GM23338 (cell line): ENCODE measurements at regions not wholly inside any gene's neighbourhood (a gene's known extent, or its start where the extent isn't known, plus 50 kb on each side); places are given as distances from the start of the nearest gene placed in this dataset.

Source experiments
- ATAC-seq: fragments of 200-7000 bp; cut with Tn5 transposase; 3 replicates; pipeline ENCODE4 v1.9.1; 2020
- DNase-seq: peaks from one replicate; pipeline ENCODE4 v3.0.0-alpha.2; 2015; ENCODE audit warnings: low spot score
- H2AFZ ChIP-seq: fragments of 200-600 bp; sonication (generic); 2 replicates; pipeline ENCODE4 v1.8.0; 2016; ENCODE audit warnings: antibody characterized with exemption, mild to moderate bottlenecking, moderate library complexity
- H3F3A ChIP-seq: fragments of 200-600 bp; sonication (generic); replicated peaks from 2 replicates; pipeline ENCODE4 v1.8.0; 2017; ENCODE audit warnings: antibody characterized with exemption, mixed run types, low read depth
- H3K27ac ChIP-seq: fragments of 200-600 bp; sonication (generic); 2 replicates; pipeline ENCODE4 v1.6.1; 2016; ENCODE audit warnings: low read depth
- H3K27me3 ChIP-seq: fragments of 200-600 bp; sonication (generic); 2 replicates; pipeline ENCODE4 v1.8.0; 2016; ENCODE audit warnings: mild to moderate bottlenecking, mixed run types, moderate library complexity; ENCODE audit not compliant: insufficient read depth
- H3K36me3 ChIP-seq: fragments of 200-600 bp; sonication (generic); 2 replicates; pipeline ENCODE4 v1.8.0; 2016; ENCODE audit warnings: mild to moderate bottlenecking; ENCODE audit not compliant: insufficient read depth
- H3K4me1 ChIP-seq: fragments of 200-600 bp; sonication (generic); 2 replicates; pipeline ENCODE4 v1.8.0; 2016; ENCODE audit warnings: mild to moderate bottlenecking, moderate library complexity; ENCODE audit not compliant: insufficient read depth
- H3K4me2 ChIP-seq: fragments of 200-600 bp; sonication (generic); 2 replicates; pipeline ENCODE4 v1.7.1; 2017; ENCODE audit warnings: mixed run types
- H3K4me3 ChIP-seq: fragments of 200-600 bp; sonication (generic); 2 replicates; pipeline ENCODE4 v1.6.1; 2016; ENCODE audit warnings: mixed run types
- H3K79me2 ChIP-seq: fragments of 200-600 bp; sonication (generic); replicated peaks from 2 replicates; pipeline ENCODE4 v1.8.0; 2017; ENCODE audit warnings: mild to moderate bottlenecking; ENCODE audit not compliant: insufficient read depth
- H3K9me2 ChIP-seq: fragments of 200-600 bp; sonication (generic); 2 replicates; pipeline ENCODE4 v1.8.0; 2017; ENCODE audit not compliant: insufficient read depth
- H4K20me1 ChIP-seq: fragments of 200-600 bp; sonication (generic); replicated peaks from 2 replicates; pipeline ENCODE4 v1.8.0; 2017; ENCODE audit warnings: mild to moderate bottlenecking; ENCODE audit not compliant: insufficient read depth
- H3K27ac Mint-ChIP-seq: 2 replicates; pipeline ENCODE4 v1.8.0; 2020; ENCODE audit warnings: inconsistent platforms, mild to moderate bottlenecking, moderate library complexity, mixed read lengths
- H3K27me3 Mint-ChIP-seq: 3 replicates; pipeline ENCODE4 v1.8.0; 2022; ENCODE audit warnings: low read depth, mild to moderate bottlenecking, moderate library complexity, mixed read lengths, inconsistent platforms; ENCODE audit not compliant: insufficient read depth, poor library complexity
- H3K36me3 Mint-ChIP-seq: 3 replicates; pipeline ENCODE4 v1.8.0; 2021; ENCODE audit warnings: low read depth, mild to moderate bottlenecking, inconsistent platforms, moderate library complexity, mixed read lengths
- H3K4me1 Mint-ChIP-seq: 3 replicates; pipeline ENCODE4 v1.8.0; 2020; ENCODE audit warnings: mild to moderate bottlenecking, inconsistent platforms, mixed read lengths
- H3K4me3 Mint-ChIP-seq: 3 replicates; pipeline ENCODE4 v1.8.0; 2021; ENCODE audit warnings: moderate library complexity, mild to moderate bottlenecking, inconsistent platforms, mixed read lengths
- H3K9me3 Mint-ChIP-seq: 3 replicates; pipeline ENCODE4 v1.8.0; 2020; ENCODE audit warnings: moderate library complexity, mild to moderate bottlenecking, inconsistent platforms, mixed read lengths
- CREB1 ChIP-seq: fragments of 250-450 bp; sonication (Bioruptor Pico); IDR thresholded peaks from 2 replicates; pipeline ENCODE4 v1.5.0; 2020; ENCODE audit warnings: low read depth, mild to moderate bottlenecking, moderate library complexity
- CTCF ChIP-seq, 2 experiments: fragments of 200-600 bp in 1 of 2; sonication (generic) in 1 of 2; conservative IDR thresholded peaks; 2 replicates each; pipeline versions ENCODE4 v1.5.1 to v1.6.1; 2016 to 2017; ENCODE audit warnings: antibody characterized with exemption in 2 of 2, low read depth in 2 of 2, mild to moderate bottlenecking in 2 of 2, moderate library complexity in 1 of 2
- ETS1 ChIP-seq: IDR thresholded peaks from 2 replicates; pipeline ENCODE4 v1.6.1; 2016; ENCODE audit warnings: antibody characterized with exemption
- EZH2 ChIP-seq: fragments of 200-600 bp; sonication (generic); IDR thresholded peaks from one replicate; pipeline ENCODE4 v1.8.0; 2017; ENCODE audit warnings: antibody characterized with exemption, mild to moderate bottlenecking, low read depth; ENCODE audit not compliant: unreplicated experiment
- EZH2phosphoT487 ChIP-seq: fragments of 200-600 bp; sonication (generic); IDR thresholded peaks from one replicate; pipeline ENCODE4 v1.8.1; 2018; ENCODE audit warnings: antibody characterized with exemption; ENCODE audit not compliant: unreplicated experiment
- JUNB ChIP-seq: IDR thresholded peaks from one replicate; pipeline ENCODE4 v1.6.1; 2016; ENCODE audit warnings: antibody characterized with exemption; ENCODE audit not compliant: unreplicated experiment
- NANOG ChIP-seq: IDR thresholded peaks from 2 replicates; pipeline ENCODE4 v1.6.1; 2016; ENCODE audit warnings: antibody characterized with exemption, borderline replicate concordance
- POLR2AphosphoS5 ChIP-seq: IDR thresholded peaks from 2 replicates; pipeline ENCODE4 v1.6.1; 2016; ENCODE audit warnings: antibody characterized with exemption, low read depth
- STAT1 ChIP-seq: IDR thresholded peaks from one replicate; pipeline ENCODE4 v1.6.1; 2016; ENCODE audit warnings: antibody characterized with exemption; ENCODE audit not compliant: unreplicated experiment
- ZNF114 ChIP-seq: fragments of 250-450 bp; sonication (Bioruptor Pico); IDR thresholded peaks from 2 replicates; pipeline ENCODE4 v1.5.0; 2020; ENCODE audit warnings: mild to moderate bottlenecking, moderate library complexity
- ZNF331 ChIP-seq: fragments of 250-450 bp; sonication (Bioruptor Pico); IDR thresholded peaks from 2 replicates; pipeline ENCODE4 v1.5.0; 2020; ENCODE audit warnings: low read depth, mild to moderate bottlenecking, moderate library complexity
- TF ChIP-seq, protein P1 (sequence below): IDR thresholded peaks from one replicate; pipeline ENCODE4 v1.6.1; 2018; ENCODE audit warnings: antibody characterized with exemption; ENCODE audit not compliant: unreplicated experiment
- TF ChIP-seq, protein P2 (sequence below): fragments of 250-450 bp; sonication (Bioruptor Pico); IDR thresholded peaks from 2 replicates; pipeline ENCODE4 v1.5.0; 2020; ENCODE audit warnings: mild to moderate bottlenecking, moderate library complexity

DNA sequence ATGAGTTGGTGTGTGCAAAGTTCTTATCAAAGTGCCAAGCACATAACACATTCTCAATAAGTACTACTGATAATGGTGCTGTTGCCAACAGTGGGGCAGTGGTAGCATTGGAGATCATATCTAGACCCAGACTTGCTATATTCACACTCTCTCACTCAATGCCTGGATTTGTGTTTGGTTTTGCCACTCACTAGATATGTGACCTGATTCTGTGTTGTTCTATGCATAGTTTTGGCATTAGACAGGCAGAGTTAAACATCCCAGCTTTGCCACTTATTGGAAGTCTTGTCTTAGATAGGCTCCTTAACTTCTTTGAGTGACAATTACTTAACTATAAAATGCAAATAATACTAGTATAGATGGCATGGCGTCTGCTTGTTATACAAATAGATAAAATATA is 642.6 kb upstream of the CCDC179 start:
- Histone ChIP-seq H3K27me3 (no peaks in the 10 kb centered on the region), H2AFZ (no peak overlapping the region), H3K79me2 (no peaks in the 10 kb centered on the region), H3K4me2 (no peak overlapping the region), H3K4me3 (no peak overlapping the region), H4K20me1 (no peaks in the 10 kb centered on the region), H3K9me2 (no peaks in the 10 kb centered on the region), H3F3A (no peaks in the 10 kb centered on the region), H3K4me1 (no peaks in the 10 kb centered on the region; the same call in 1 of the 2 replicates), H3K36me3 (no peaks in the 10 kb centered on the region), H3K27ac (no peak overlapping the region)
- no peak overlapping the region for H3K27ac Mint-ChIP-seq
- DNase-seq, result no peak
- H3K9me3 Mint-ChIP-seq, result no peaks in the 10 kb centered on the region
- TF ChIP-seq STAT1 (no peak), JUNB (no peak), POLR2AphosphoS5 (no peak), ZNF114 (no peak), NANOG (no peak), CREB1 (CRISPR knock-in tag) (no peak), EZH2phosphoT487 (no peak), ETS1 (no peak), CTCF (conservative IDR thresholded peaks at IDR 0.05; ENCODE audit: low read depth in 2 of 2) (no peak), ZNF331 (CRISPR knock-in tag) (no peak), EZH2 (no peak)
- TF ChIP-seq, protein P1, sequence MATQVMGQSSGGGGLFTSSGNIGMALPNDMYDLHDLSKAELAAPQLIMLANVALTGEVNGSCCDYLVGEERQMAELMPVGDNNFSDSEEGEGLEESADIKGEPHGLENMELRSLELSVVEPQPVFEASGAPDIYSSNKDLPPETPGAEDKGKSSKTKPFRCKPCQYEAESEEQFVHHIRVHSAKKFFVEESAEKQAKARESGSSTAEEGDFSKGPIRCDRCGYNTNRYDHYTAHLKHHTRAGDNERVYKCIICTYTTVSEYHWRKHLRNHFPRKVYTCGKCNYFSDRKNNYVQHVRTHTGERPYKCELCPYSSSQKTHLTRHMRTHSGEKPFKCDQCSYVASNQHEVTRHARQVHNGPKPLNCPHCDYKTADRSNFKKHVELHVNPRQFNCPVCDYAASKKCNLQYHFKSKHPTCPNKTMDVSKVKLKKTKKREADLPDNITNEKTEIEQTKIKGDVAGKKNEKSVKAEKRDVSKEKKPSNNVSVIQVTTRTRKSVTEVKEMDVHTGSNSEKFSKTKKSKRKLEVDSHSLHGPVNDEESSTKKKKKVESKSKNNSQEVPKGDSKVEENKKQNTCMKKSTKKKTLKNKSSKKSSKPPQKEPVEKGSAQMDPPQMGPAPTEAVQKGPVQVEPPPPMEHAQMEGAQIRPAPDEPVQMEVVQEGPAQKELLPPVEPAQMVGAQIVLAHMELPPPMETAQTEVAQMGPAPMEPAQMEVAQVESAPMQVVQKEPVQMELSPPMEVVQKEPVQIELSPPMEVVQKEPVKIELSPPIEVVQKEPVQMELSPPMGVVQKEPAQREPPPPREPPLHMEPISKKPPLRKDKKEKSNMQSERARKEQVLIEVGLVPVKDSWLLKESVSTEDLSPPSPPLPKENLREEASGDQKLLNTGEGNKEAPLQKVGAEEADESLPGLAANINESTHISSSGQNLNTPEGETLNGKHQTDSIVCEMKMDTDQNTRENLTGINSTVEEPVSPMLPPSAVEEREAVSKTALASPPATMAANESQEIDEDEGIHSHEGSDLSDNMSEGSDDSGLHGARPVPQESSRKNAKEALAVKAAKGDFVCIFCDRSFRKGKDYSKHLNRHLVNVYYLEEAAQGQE, result no peak
- TF ChIP-seq, protein P2, sequence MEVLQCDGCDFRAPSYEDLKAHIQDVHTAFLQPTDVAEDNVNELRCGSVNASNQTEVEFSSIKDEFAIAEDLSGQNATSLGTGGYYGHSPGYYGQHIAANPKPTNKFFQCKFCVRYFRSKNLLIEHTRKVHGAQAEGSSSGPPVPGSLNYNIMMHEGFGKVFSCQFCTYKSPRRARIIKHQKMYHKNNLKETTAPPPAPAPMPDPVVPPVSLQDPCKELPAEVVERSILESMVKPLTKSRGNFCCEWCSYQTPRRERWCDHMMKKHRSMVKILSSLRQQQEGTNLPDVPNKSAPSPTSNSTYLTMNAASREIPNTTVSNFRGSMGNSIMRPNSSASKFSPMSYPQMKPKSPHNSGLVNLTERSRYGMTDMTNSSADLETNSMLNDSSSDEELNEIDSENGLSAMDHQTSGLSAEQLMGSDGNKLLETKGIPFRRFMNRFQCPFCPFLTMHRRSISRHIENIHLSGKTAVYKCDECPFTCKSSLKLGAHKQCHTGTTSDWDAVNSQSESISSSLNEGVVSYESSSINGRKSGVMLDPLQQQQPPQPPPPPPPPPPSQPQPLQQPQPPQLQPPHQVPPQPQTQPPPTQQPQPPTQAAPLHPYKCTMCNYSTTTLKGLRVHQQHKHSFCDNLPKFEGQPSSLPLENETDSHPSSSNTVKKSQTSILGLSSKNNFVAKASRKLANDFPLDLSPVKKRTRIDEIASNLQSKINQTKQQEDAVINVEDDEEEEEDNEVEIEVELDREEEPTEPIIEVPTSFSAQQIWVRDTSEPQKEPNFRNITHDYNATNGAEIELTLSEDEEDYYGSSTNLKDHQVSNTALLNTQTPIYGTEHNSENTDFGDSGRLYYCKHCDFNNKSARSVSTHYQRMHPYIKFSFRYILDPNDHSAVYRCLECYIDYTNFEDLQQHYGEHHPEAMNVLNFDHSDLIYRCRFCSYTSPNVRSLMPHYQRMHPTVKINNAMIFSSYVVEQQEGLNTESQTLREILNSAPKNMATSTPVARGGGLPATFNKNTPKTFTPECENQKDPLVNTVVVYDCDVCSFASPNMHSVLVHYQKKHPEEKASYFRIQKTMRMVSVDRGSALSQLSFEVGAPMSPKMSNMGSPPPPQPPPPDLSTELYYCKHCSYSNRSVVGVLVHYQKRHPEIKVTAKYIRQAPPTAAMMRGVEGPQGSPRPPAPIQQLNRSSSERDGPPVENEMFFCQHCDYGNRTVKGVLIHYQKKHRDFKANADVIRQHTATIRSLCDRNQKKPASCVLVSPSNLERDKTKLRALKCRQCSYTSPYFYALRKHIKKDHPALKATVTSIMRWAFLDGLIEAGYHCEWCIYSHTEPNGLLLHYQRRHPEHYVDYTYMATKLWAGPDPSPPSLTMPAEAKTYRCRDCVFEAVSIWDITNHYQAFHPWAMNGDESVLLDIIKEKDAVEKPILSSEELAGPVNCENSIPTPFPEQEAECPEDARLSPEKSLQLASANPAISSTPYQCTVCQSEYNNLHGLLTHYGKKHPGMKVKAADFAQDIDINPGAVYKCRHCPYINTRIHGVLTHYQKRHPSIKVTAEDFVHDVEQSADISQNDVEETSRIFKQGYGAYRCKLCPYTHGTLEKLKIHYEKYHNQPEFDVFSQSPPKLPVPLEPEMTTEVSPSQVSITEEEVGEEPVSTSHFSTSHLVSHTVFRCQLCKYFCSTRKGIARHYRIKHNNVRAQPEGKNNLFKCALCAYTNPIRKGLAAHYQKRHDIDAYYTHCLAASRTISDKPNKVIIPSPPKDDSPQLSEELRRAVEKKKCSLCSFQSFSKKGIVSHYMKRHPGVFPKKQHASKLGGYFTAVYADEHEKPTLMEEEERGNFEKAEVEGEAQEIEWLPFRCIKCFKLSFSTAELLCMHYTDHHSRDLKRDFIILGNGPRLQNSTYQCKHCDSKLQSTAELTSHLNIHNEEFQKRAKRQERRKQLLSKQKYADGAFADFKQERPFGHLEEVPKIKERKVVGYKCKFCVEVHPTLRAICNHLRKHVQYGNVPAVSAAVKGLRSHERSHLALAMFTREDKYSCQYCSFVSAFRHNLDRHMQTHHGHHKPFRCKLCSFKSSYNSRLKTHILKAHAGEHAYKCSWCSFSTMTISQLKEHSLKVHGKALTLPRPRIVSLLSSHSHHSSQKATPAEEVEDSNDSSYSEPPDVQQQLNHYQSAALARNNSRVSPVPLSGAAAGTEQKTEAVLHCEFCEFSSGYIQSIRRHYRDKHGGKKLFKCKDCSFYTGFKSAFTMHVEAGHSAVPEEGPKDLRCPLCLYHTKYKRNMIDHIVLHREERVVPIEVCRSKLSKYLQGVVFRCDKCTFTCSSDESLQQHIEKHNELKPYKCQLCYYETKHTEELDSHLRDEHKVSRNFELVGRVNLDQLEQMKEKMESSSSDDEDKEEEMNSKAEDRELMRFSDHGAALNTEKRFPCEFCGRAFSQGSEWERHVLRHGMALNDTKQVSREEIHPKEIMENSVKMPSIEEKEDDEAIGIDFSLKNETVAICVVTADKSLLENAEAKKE, result no peak
- peaks cover 11% of the 10 kb centered on the region; the same call in 1 of the 3 replicates for H3K4me1 Mint-ChIP-seq
- ATAC-seq, result no peak
- no peaks in the 10 kb centered on the region for H3K36me3 Mint-ChIP-seq
- H3K4me3 Mint-ChIP-seq, result no peak overlapping the region
- H3K27me3 Mint-ChIP-seq, result no peaks in the 10 kb centered on the region
